ENCODE measurements at regions not wholly inside any gene's neighbourhood (a gene's known extent, or its start where the extent isn't known, plus 50 kb on each side); places are given as distances from the start of the nearest gene placed in this dataset.
"Not testable (repeated sequence)": the region's sequence is repeated elsewhere in the genome, so short reads cannot be mapped to it uniquely, and the experiment has no call there.

DNA sequence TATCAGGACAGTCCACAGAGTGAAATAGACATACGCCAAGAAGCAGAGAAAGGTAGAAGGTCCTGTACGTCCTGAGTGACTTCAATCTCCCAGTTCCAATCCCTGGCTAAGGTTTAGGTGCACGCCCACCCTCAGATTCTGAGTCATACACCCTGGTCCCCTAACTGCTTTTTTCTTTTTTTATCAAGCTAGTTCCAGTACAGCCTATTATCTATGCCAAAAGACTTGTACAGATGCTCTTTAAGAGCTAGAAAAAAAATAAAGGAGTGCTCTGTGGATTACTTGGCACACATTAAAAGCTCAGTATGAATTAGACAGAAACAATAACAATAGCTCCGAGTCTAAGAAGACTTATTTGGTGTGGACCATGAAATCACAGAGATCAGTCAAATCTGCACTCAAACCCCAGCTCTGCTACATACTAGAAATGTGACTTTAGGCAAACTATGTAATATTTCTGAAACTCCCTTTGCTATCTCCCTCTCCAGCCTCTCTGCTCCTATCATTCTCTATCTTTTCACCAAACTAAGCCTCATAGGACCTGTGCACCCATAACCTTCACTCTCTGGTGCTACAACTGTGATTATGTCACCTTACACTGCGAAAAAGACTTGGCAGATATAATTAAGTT lies 168.8 kb upstream of the KCTD7 start:
- not testable (repeated sequence) for DNase-seq

DNA sequence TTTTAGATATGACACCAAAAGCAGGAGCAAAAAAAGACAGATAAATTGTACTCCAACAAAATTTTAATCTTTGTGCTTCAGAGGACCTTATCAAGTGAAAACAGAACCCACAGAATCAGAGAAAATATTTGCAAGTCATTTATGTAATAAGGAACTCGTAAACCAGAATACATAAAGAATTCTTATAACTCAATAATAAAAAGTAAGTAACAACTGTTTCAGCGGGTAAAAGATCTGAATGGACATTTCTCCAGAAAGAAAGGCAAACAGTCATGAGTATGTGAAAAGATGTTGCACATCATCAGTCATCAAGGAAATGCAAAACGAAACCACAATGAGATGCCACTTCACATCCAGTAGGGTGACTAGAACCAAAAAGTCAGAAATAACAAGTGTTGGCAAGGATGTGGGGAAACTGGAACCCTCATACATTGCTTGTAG lies 167.7 kb upstream of the KCTD7 start:
- DNase-seq = no peak

DNA sequence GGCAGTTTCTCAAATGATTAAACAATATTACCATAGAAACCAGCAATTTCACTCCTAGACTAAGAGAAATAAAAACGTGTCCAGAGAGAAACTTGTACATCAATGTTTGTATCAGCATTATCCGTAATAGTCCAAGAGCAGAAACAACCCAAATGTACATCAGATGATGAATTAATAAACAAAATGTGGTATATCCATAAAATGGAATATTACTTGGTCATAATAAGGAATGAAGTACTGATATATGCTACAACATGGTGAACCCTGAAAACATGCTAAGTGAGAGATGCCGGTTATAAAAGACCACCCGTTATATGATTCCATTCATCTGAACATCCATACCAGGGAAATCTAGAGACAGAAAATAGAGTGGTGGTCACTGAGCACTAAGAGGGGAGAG lies 167.3 kb upstream of the KCTD7 start:
- not testable (repeated sequence) for DNase-seq

DNA sequence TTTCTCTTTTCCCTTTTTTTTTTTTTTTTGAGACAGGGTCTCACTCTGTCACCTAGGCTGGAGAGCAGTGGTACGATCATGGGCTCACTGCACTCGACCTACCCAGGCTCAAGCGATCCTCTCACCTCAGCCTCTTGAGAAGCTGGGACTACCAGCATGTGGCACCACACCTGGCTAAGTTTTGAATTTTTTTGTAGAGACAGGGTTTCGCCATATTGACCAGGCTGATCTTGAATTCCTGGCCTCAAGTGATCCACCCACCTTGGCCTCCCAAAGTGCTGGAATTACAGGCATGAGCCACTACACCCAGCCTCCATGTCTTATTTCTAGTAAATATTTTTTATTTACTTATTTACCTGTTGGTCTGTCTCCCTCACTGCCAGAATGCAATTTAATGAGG lies 165.8 kb upstream of the KCTD7 start:
- DNase-seq = not testable (repeated sequence)

DNA sequence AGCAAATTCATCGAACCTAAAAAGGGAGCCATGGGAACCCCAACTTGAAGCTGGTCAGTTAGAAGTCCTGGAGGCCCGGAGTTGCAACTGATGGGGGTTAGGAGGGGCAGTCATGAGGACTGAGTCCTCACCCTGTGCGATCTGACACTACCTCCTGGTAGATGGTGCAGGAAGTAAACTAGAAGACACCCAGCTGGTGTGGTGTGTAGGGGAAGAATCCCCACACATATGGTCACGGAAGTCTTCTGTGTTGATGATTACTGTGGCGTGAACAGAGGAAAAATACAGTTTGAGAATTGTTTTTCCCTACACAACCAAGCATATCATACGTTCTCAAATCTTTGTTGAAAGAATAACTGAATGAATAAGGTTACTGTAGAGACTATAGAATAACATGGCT lies 164.6 kb upstream of the KCTD7 start:
- DNase-seq = no peak

DNA sequence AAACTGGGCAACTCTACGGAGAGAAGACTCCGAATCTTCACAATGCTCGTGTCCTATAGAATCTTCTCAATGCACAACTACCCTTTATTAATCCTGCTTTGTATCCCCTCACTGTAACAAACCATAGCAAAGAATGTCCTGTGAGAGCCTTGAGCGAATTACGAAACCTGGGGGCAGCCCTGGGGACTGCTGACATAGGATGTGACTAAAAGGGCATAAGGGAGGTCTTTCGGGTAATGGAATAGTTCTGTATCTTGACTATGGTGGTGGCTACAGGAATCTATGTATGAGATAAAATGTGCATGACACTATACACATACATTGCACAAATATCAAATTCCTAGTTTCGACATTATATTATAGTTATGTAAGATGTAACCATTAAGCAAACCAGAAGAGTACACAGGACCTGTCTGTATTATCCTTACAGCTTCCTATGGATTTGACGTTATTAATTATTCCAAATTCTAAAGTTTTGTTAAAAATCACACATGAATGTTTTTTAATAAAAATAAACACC lies 162.5 kb upstream of the KCTD7 start:
- DNase-seq = no peak

DNA sequence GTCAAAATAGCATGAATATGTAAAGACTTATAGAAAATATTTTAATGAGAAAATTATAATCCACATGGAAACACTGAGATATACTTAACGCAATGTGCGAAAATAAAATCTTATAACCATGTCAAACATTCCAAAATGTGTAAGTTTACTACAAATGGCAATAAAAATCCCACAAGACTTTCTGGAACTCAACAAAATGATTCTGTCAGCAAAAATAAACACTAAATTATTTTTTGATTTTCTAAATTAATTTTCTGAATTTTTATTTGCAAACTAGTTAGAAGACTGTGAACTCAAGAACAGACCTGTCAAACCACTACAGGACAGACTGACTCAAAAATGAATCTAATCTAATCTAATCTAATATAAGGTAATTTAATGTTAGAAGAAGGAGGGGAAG lies 160.8 kb upstream of the KCTD7 start:
- DNase-seq = no peak

DNA sequence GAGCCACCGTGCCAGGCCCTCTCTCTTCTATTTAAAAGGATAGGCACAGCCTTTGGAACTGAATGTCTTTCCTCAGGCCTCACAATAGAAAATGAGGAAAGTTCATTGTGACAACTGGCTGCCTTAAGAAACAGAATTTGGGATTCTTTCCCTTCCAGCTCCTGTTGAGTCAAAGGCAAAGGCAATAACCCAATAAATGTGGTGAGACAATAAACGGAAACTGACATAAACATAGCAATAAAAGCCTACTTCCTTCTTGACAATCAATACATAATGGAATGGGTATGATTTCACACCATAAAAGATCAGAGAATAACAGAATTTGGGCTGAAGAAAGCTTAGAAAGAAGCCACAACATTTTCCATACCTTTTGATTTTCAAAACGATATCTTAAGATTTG lies 155.6 kb upstream of the KCTD7 start:
- DNase-seq = not testable (repeated sequence)

DNA sequence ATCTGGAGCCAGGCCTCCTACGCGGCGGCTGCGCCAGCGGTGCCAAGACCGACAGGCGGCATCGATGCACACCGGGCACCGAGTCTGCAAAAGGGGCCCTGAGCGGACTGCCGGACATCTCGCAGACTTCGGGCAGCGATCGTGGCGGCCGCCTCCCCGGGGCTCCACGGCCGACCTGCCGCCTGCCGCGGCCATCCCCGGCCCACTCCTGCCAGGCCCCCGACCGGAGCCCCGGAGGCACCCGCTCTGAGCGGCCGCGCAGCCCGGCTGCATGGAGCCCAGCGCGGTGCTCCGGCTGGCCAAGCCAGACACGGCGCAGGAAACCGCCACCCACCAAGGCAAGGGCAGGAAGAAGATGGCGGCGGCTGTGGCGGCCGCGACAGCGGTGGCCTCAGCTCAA lies 154.2 kb upstream of the KCTD7 start:
- DNase-seq = no peak

DNA sequence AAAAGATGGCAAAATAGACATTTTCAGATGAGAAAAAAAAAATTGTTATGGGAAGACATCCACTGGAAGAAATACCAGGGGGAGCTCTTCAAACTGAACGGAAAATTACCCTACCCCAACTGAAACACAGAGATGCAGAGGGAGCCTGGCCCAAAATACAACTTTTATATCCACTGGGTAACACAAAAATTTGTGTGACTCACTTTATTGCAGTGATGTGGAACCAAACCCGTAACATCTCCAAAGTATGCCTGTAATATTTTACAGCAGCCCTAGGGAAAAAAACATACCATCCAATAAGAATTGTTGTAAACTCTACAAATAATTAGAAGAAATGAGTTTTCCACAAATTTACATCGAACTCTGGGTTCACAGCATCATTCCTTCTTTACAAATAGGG lies 152.6 kb upstream of the KCTD7 start:
- DNase-seq = not testable (repeated sequence)

DNA sequence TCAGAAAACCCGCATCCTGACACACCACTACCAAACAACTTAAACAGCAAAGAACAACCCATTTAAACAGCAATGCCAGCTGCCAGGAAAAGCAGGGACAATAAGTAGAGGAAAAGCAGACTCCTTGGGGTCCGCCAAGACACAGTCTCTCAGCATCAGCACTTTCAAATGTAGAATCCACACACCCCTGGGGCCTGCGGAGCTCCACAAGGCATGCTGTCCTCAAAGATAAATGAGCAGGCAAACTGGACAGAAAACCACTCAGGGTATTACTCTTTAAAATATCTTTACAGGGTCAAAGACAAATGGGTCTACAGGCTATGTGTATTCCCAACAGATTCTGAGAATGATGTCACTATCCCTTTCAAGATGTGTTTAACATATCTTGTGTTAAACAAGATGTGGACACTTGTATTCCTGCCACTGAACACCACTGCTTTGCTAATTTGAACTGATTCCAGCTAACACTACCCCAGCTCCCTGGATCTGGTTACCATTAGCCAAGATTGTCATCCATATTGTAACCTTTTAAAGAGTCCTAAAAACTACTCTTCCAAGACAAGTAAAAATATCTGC lies 150.8 kb upstream of the KCTD7 start:
- not testable (repeated sequence) for DNase-seq

DNA sequence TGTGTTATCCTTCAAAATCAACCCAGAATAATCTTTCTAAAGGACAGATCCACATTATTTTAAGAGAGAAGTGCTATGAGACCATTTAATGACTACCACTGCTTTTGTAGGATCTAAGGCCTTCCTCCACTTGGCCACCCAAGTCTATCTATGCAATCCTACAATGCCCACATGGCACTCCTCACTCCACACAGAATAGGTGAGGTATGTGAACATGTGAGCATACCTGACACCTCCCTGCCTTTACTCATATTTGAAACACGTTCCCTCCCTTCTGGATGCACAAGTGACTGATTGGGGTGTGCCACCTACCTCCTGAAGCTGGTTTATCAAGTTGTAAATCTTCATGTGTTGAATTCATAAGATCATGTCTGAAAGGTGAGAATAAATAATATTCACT lies 147.5 kb upstream of the KCTD7 start:
- DNase-seq = not testable (repeated sequence)

DNA sequence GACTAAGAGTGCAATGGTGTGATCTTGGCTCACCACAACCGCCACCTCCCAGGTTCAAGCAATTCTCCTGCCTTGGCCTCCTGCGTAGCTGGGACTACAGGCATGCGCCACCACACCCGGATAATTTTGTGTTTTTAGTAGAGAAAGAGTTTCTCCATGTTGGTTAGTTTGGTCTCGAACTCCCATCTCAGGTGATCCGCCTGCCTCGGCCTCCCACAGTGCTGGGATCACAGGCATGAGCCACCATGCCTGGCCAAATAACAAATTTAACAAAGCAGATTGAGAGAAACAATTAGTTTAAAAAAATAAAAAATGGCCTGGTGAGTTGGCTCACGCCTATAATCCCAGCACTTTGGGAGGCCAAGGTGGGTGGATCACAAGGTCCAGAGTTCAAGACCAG lies 139.6 kb upstream of the KCTD7 start:
- DNase-seq = not testable (repeated sequence)

DNA sequence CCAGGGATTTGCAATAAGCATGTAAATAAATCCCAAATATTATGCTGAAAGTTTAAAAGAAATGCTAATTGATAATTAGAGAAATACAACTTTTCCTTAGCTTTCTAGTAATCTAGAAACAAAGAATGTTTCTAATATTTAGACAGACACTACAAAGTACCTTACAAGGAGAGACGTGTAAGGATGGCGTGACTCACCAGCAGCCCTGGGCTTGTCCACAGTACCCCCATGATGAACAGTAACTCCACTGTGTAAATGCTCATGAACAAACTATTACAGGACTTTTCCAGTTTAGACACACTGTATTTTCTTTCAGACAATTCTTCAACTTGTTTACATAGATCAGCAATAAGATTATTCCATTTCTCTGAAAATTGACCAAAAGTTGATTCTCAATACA lies 138.9 kb upstream of the KCTD7 start:
- DNase-seq = peak; percentile 4

DNA sequence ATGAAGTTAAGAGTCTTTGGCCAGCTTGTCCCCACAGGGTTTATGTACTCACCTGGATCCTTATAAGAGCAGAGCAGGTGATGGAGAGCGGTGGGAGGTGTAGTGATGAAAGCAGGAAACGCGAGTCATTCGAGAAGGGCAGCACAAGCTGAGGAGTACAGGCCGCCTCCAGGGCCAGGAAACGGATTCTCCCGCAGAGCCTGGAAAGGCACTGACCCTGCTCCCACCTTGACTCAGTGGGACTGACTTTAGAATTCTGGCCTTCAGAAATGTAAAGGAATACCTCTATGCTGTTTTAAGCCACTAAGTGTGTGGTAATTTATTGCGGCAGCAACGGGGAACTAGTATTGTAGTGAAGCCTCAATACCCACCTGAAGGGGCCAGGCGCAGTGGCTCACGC lies 137.7 kb upstream of the KCTD7 start:
- peak; percentile 71 for DNase-seq

DNA sequence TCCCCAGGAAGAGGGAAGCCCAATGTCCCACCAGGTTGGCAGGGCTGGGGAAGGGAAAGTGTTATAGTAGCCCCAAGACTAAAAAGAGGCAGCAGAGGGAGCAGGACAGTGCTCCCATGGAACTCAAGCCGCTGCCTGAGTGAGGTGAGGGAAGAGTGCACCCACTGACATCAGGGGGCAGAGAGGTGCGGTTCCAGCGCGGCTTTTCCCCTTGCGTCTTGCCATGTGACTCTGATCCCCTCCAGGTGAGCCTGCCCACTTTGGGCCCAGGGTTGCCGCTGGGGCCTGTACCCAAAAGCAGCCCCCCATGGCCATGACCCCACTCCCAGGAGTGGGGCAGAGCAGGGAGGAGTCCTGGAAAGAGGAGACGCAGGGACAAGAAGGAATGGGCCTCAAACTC lies 136.3 kb upstream of the KCTD7 start:
- DNase-seq = not testable (repeated sequence)

DNA sequence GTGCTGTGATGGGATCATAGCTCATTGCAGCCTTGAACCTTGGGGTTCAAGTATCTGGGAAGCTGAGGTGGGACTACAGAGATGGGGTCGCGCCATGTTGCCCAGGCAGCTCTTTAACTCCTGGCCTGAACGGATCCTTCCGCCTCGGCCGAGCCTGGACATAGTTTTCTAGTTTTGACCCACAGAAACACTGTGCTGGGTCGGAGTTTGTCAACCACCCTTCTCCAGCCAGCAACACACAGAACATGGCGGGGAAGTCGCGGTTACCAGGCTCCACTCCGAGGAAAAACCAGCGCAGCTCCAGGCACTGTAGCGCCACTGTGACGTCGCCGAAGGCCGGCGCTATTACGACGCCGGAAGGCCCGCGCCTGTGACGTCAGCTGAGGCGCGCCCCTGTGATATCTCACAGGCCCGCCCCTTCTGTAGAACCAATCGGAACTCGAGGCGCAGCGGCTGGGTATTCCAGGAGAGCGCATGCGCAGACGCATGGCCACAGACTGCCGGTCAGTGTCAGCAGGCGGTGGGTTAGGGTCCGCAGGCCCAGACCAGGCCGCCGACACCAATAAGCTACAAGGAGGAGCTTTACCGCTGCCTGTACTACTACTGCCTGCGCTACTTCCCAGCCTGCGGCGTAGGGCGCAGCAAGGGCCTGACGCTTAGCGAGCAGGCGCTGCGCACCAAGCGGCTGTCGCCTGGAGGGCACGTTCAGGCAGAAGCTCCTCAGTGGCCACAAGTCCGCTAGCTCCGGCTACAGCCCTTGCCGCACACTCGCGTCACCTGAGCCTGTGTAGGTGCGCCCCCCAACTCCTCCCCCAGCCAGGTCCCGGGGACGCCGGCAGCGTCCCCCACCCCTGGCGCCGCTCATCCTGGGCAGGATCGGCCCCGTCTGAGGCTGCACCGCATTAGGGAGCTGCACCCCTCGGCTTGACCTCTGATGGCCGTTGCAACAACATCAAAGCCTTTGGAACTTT lies 135.2 kb upstream of the KCTD7 start:
- peak; percentile 98 for DNase-seq

DNA sequence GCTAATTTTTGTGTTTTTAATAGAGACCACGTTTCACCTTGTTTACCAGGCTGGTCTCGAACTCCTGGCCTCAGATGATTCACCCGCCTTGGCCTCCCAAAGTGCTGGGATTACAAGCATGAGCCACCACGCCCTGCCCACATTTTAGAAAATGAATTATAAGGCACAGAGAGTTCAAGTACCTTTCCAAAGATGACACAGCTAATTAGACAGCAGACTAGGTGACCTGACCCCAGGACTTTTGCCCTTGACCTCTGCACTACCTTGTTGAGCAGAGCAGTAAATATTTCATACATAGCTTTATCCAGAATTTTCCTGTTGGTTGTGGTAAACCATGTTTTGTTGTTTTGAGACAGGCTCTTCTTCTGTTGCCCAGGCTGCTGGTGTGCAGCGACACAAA lies 131.3 kb upstream of the KCTD7 start:
- no peak for DNase-seq

DNA sequence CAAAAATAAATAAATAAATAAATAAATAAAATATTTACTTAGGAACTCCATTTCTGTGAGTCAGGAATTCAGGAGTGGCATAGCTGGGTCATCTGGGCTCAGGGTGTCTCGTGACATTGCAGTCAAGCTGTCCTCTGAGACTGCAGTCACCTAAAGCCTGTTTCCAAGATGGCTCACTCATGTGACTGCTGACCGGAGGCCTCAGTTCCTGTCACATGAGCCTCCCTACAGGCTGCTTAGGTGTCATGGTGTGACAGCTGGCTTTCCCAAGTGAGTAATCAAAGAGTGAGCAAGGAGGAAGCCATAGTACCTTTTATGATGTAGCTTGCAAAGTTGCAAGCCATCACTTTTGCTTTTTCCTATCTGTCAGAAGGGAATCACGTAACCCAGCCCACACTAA lies 128.6 kb upstream of the KCTD7 start:
- peak; percentile 14 for DNase-seq

DNA sequence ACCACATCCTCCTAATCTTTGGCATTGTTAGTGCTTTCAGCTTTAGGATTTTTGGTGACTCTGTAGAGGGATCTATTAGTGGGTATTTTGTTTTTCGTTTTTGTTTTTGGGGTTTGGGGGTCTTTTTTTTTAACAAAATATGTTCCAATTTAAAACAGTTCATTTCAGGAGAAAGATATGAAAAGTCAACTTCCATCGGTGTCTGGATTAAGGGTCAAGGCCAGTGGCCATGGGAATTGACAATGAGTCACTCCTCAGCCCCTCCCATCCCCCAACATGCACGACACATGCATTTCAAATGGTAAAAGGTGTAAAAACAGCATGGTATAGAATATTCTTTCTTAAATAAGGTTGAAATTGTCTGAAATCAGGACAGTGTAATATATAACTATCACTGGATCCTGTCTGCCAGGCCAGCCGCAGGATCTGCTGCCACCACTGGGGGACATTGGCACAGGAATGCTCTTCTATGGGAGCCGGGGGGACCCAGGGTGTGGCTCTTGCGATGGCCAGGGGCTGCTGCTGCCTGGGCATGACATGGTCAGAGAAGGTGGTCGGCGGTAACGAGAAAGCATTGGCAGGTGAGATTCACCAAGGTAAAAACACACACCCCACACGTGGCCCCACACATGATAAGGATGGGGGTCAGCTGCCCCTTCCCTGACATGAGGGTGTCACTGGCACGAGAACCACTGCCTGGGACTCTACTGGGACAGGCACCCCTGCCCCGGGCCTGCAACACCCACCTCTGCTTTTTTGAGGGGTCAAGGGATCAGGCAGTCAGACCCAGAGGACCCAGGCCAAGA lies 126.2 kb upstream of the KCTD7 start:
- DNase-seq = no peak

DNA sequence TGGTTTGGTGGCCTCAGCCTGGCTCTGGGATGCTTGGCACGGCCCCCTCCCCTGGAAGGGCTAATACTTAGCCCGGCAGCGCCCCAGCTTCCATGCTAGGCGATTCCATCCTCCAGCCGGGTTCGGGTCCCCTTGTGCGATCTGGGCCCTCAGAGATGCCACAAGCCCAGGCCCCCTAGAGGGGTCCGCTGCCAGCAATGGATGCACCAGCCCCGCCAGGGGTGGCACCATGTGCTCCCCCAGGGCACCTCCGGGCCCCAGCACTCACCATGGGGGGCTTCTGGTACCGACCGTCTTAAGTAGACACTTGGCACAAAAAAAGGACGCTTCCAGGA lies 125.7 kb upstream of the KCTD7 start:
- DNase-seq = no peak

DNA sequence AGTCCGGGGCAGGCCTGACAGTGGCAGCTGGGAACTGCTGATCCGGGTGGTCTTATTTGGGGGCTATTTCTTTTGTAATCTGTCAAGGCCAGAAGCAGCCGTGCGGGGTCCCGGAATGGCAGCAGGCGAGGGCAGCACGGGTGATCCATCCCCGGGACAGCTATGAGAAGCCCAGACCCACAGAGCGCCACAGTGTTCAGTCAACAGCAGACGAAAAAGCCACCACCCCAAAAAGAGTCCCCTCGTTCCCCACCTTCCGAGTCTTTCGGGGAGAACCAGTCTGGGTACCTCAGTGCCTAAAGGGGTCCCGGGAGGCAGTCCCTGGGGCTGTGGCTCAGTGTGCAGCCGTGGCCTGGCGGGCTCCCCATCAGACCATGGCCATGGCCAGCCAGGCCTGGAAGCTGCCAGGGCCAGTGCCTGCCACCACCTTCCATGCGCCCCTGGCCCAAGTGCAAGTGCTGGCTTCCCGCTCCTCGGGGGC lies 125.1 kb upstream of the KCTD7 start:
- DNase-seq = no peak

DNA sequence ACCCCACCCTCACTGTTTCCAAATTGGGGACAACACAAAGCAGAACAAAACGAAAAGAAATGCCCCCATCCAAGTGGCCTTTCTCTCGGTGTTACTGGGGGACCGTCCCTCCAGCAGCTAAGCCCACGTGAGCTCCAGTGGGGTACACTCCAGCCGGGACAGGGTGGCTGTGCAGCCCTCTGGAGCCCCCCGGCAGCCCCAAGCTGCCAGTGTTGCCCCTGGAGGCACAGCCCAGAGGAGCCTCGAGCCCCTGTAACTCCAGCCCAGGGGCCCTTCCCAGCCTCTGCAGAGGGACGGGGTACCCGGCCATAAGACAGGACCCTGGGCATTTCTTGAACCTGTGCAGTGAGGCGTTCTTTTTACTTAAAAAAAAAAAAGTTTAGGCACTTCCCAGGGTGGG lies 124.5 kb upstream of the KCTD7 start:
- DNase-seq = no peak

All from NCI-H146 (cell line).